PFSK-1 (cell line): ENCODE measurements at regions not wholly inside any gene's neighbourhood (a gene's known extent, or its start where the extent isn't known, plus 50 kb on each side); places are given as distances from the start of the nearest gene placed in this dataset.

Source experiments
- FOXP2 ChIP-seq: optimal IDR thresholded peaks from 2 replicates; pipeline ENCODE3; 2011; ENCODE audit warnings: borderline replicate concordance, control low read depth, inconsistent platforms; ENCODE audit not compliant: insufficient read depth; ENCODE audit errors: extremely low read length, extremely low read depth
- POLR2AphosphoS5 ChIP-seq: IDR thresholded peaks from 2 replicates; pipeline ENCODE4 v1.6.1; 2012; ENCODE audit warnings: low read depth, mild to moderate bottlenecking, control low read depth, low read length, moderate library complexity
- SIN3A ChIP-seq: IDR thresholded peaks from 2 replicates; pipeline ENCODE4 v1.6.1; 2012; ENCODE audit warnings: mild to moderate bottlenecking, low read length, moderate library complexity, borderline replicate concordance; ENCODE audit not compliant: insufficient read depth
- TAF1 ChIP-seq: IDR thresholded peaks from 2 replicates; pipeline ENCODE4 v1.6.1; 2012; ENCODE audit warnings: low read length, control low read depth, borderline replicate concordance; ENCODE audit not compliant: insufficient read depth
- TF ChIP-seq, protein P1 (sequence below), 2 experiments: IDR thresholded peaks; 2 replicates each; pipeline versions ENCODE4 v1.6.1 to v1.8.0; 2011 to 2012; ENCODE audit warnings: low read depth in 2 of 2, low read length in 2 of 2, control low read depth in 1 of 2, inconsistent platforms in 1 of 2, mild to moderate bottlenecking in 1 of 2, moderate library complexity in 1 of 2; ENCODE audit not compliant: insufficient read depth in 1 of 2

- TF ChIP-seq POLR2AphosphoS5: no peak
- TF ChIP-seq, protein P1, sequence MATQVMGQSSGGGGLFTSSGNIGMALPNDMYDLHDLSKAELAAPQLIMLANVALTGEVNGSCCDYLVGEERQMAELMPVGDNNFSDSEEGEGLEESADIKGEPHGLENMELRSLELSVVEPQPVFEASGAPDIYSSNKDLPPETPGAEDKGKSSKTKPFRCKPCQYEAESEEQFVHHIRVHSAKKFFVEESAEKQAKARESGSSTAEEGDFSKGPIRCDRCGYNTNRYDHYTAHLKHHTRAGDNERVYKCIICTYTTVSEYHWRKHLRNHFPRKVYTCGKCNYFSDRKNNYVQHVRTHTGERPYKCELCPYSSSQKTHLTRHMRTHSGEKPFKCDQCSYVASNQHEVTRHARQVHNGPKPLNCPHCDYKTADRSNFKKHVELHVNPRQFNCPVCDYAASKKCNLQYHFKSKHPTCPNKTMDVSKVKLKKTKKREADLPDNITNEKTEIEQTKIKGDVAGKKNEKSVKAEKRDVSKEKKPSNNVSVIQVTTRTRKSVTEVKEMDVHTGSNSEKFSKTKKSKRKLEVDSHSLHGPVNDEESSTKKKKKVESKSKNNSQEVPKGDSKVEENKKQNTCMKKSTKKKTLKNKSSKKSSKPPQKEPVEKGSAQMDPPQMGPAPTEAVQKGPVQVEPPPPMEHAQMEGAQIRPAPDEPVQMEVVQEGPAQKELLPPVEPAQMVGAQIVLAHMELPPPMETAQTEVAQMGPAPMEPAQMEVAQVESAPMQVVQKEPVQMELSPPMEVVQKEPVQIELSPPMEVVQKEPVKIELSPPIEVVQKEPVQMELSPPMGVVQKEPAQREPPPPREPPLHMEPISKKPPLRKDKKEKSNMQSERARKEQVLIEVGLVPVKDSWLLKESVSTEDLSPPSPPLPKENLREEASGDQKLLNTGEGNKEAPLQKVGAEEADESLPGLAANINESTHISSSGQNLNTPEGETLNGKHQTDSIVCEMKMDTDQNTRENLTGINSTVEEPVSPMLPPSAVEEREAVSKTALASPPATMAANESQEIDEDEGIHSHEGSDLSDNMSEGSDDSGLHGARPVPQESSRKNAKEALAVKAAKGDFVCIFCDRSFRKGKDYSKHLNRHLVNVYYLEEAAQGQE (IDR thresholded peaks at IDR 0.05; ENCODE audit: insufficient read depth in 1 of 2, low read depth in 2 of 2, low read length in 2 of 2): no peak
- no peak for TF ChIP-seq FOXP2
- no peak for TF ChIP-seq TAF1
- TF ChIP-seq SIN3A: no peak
These were observed 92.6 kb upstream of the SOX4 start for GRCh38 chr6:21501021-21501354.
